Neural cell (in vitro differentiated cells): ENCODE measurements at regions not wholly inside any gene's neighbourhood (a gene's known extent, or its start where the extent isn't known, plus 50 kb on each side); places are given as distances from the start of the nearest gene placed in this dataset.

Experiments used
- H2AFZ ChIP-seq: fragments of 200-600, 300-800 bp; sonication (generic), shearing (Covaris generic); 2 replicates; pipeline ENCODE4 v1.6.0; 2014; ENCODE audit warnings: low read depth, mild to moderate bottlenecking, antibody characterized with exemption, low read length, moderate library complexity
- H3F3A ChIP-seq: fragments of 200-600 bp; shearing (Covaris generic); 2 replicates; pipeline ENCODE4 v1.6.1; 2016; ENCODE audit warnings: mild to moderate bottlenecking, moderate library complexity, mixed read lengths, antibody characterized with exemption, low read length; ENCODE audit not compliant: insufficient read depth, poor library complexity, severe bottlenecking
- H3K27ac ChIP-seq: fragments of 200-600, 300-800 bp; sonication (generic), shearing (Covaris generic); 2 replicates; pipeline ENCODE4 v1.5.1; 2014; ENCODE audit warnings: mild to moderate bottlenecking, low read length, moderate library complexity
- H3K27me3 ChIP-seq: fragments of 300-800, 200-600 bp; sonication (generic), shearing (Covaris generic); 2 replicates; pipeline ENCODE4 v1.6.0; 2014; ENCODE audit warnings: mild to moderate bottlenecking, low read depth, low read length, moderate library complexity; ENCODE audit not compliant: insufficient read depth
- H3K36me3 ChIP-seq: fragments of 300-800, 200-600 bp; sonication (generic), shearing (Covaris generic); 2 replicates; pipeline ENCODE4 v1.5.1; 2014; ENCODE audit warnings: mild to moderate bottlenecking, antibody characterized with exemption, low read length, moderate library complexity; ENCODE audit not compliant: insufficient read depth
- H3K4me2 ChIP-seq: fragments of 300-800, 200-600 bp; sonication (generic), shearing (Covaris generic); 2 replicates; pipeline ENCODE4 v1.6.0; 2014; ENCODE audit warnings: mild to moderate bottlenecking, low read length
- H3K4me3 ChIP-seq: fragments of 300-800, 200-600 bp; sonication (generic), shearing (Covaris generic); 2 replicates; pipeline ENCODE4 v1.5.1; 2014; ENCODE audit warnings: mild to moderate bottlenecking, low read length, moderate library complexity
- H3K79me2 ChIP-seq: fragments of 200-600 bp; shearing (Covaris generic); replicated peaks from 2 replicates; pipeline ENCODE4 v1.6.0; 2014; ENCODE audit warnings: mild to moderate bottlenecking, low read length, moderate library complexity; ENCODE audit not compliant: insufficient read depth
- H3K9ac ChIP-seq: fragments of 300-800, 200-600 bp; sonication (generic), shearing (Covaris generic); 2 replicates; pipeline ENCODE4 v1.6.1; 2016; ENCODE audit warnings: mild to moderate bottlenecking, low read length, mixed read lengths
- H3K9me2 ChIP-seq: fragments of 200-600 bp; shearing (Covaris generic); 2 replicates; pipeline ENCODE4 v1.6.1; 2016; ENCODE audit warnings: mild to moderate bottlenecking, low read length, mixed read lengths; ENCODE audit not compliant: insufficient read depth
- H3K9me3 ChIP-seq: fragments of 200-600, 300-800 bp; sonication (generic), shearing (Covaris generic); 2 replicates; pipeline ENCODE4 v1.6.1; 2016; ENCODE audit warnings: mild to moderate bottlenecking, mixed run types, low read length, moderate library complexity, mixed read lengths
- H4K20me1 ChIP-seq: fragments of 200-600 bp; shearing (Covaris generic); 2 replicates; pipeline ENCODE4 v1.6.1; 2016; ENCODE audit warnings: mild to moderate bottlenecking, mixed run types; ENCODE audit not compliant: insufficient read depth
- CTCF ChIP-seq: fragments of 450-650 bp; IDR thresholded peaks from 2 replicates; pipeline ENCODE4 v1.5.1; 2014; ENCODE audit warnings: antibody characterized with exemption, mild to moderate bottlenecking, moderate library complexity; ENCODE audit not compliant: poor library complexity, severe bottlenecking
- EP300 ChIP-seq: fragments of 450-650 bp; conservative IDR thresholded peaks from 2 replicates; pipeline ENCODE4 v1.6.1; 2014; ENCODE audit warnings: antibody characterized with exemption, mild to moderate bottlenecking, moderate library complexity; ENCODE audit not compliant: poor library complexity, severe bottlenecking
- EZH2 ChIP-seq: fragments of 200-600, 300-800 bp; shearing (Covaris generic), sonication (generic); IDR thresholded peaks from 2 replicates; pipeline ENCODE4 v1.6.1; 2014; ENCODE audit warnings: antibody characterized with exemption, low read length, borderline replicate concordance, mild to moderate bottlenecking; ENCODE audit not compliant: insufficient read depth, poor library complexity, severe bottlenecking
- MXI1 ChIP-seq: fragments of 450-650 bp; conservative IDR thresholded peaks from 2 replicates; pipeline ENCODE4 v1.6.1; 2014; ENCODE audit warnings: antibody characterized with exemption, mild to moderate bottlenecking; ENCODE audit not compliant: poor library complexity, severe bottlenecking
- POLR2AphosphoS5 ChIP-seq: IDR thresholded peaks from 2 replicates; pipeline ENCODE4 v1.6.1; 2012
- RAD21 ChIP-seq: fragments of 450-650 bp; conservative IDR thresholded peaks from 2 replicates; pipeline ENCODE4 v1.6.1; 2014; ENCODE audit warnings: antibody characterized with exemption, mild to moderate bottlenecking, moderate library complexity
- SMC3 ChIP-seq: fragments of 450-650 bp; conservative IDR thresholded peaks from 2 replicates; pipeline ENCODE4 v1.6.1; 2014; ENCODE audit warnings: antibody characterized with exemption, mild to moderate bottlenecking, moderate library complexity; ENCODE audit not compliant: poor library complexity
- TAF1 ChIP-seq: IDR thresholded peaks from 2 replicates; pipeline ENCODE4 v1.6.1; 2012; ENCODE audit warnings: low read depth
- TF ChIP-seq, protein P1 (sequence below): IDR thresholded peaks from 2 replicates; pipeline ENCODE4 v1.6.1; 2012; ENCODE audit warnings: borderline replicate concordance

- no peak overlapping the region for H3K4me3 ChIP-seq
- no peaks in the 10 kb centered on the region for H3K9me3 ChIP-seq
- H3F3A ChIP-seq = no peaks in the 10 kb centered on the region
- H3K9ac ChIP-seq = no peak overlapping the region
- no peak overlapping the region for H3K4me2 ChIP-seq
- H3K27me3 ChIP-seq = no peaks in the 10 kb centered on the region
- no peaks in the 10 kb centered on the region for H3K79me2 ChIP-seq
- TF ChIP-seq, protein P1, sequence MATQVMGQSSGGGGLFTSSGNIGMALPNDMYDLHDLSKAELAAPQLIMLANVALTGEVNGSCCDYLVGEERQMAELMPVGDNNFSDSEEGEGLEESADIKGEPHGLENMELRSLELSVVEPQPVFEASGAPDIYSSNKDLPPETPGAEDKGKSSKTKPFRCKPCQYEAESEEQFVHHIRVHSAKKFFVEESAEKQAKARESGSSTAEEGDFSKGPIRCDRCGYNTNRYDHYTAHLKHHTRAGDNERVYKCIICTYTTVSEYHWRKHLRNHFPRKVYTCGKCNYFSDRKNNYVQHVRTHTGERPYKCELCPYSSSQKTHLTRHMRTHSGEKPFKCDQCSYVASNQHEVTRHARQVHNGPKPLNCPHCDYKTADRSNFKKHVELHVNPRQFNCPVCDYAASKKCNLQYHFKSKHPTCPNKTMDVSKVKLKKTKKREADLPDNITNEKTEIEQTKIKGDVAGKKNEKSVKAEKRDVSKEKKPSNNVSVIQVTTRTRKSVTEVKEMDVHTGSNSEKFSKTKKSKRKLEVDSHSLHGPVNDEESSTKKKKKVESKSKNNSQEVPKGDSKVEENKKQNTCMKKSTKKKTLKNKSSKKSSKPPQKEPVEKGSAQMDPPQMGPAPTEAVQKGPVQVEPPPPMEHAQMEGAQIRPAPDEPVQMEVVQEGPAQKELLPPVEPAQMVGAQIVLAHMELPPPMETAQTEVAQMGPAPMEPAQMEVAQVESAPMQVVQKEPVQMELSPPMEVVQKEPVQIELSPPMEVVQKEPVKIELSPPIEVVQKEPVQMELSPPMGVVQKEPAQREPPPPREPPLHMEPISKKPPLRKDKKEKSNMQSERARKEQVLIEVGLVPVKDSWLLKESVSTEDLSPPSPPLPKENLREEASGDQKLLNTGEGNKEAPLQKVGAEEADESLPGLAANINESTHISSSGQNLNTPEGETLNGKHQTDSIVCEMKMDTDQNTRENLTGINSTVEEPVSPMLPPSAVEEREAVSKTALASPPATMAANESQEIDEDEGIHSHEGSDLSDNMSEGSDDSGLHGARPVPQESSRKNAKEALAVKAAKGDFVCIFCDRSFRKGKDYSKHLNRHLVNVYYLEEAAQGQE = no peak
- no peak overlapping the region for H3K27ac ChIP-seq
- H3K9me2 ChIP-seq = no peaks in the 10 kb centered on the region
- no peak overlapping the region for H2AFZ ChIP-seq
- H3K36me3 ChIP-seq = no peaks in the 10 kb centered on the region
- no peaks in the 10 kb centered on the region for H4K20me1 ChIP-seq
Observed at GRCh38 chr2:14978845-14979244, 346.3 kb downstream of the LRATD1 start.

DNA sequence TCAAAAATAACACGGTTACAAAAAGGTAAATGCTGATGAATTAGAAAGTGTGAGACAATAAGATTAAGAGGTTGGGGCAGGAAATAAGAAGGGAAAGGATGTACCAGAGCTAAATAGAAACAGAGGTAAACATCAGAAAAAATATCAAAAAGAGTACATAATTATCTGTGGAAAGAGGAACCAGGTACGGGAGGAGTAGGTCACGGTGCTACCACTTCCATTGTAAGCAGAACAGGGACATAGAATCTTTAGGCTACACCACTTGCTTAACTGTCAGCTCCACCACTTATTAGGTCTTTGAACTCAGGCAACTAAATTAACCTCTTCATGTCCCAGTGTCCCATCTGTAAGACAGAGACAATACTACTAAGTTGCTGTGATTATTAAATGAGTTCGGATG, 350.3 kb downstream of the LRATD1 start:
- Histone ChIP-seq H3K79me2 (no peaks in the 10 kb centered on the region), H3K9me3 (no peaks in the 10 kb centered on the region), H3K27ac (no peak overlapping the region), H3K9me2 (no peaks in the 10 kb centered on the region), H3K9ac (no peak overlapping the region), H3K27me3 (no peaks in the 10 kb centered on the region), H4K20me1 (no peaks in the 10 kb centered on the region), H3K36me3 (no peaks in the 10 kb centered on the region), H2AFZ (no peak overlapping the region), H3F3A (no peaks in the 10 kb centered on the region), H3K4me3 (no peak overlapping the region), H3K4me2 (no peak overlapping the region)
- TF ChIP-seq RAD21 = no peak
- TF ChIP-seq SMC3 = no peak
- TF ChIP-seq MXI1 = no peak
- TF ChIP-seq TAF1 = no peak
- TF ChIP-seq POLR2AphosphoS5 = no peak
- no peak for TF ChIP-seq EZH2
- TF ChIP-seq CTCF = no peak
- TF ChIP-seq EP300 = no peak
- TF ChIP-seq, protein P1 = no peak
